ENCODE measurements at regions not wholly inside any gene's neighbourhood (a gene's known extent, or its start where the extent isn't known, plus 50 kb on each side); places are given as distances from the start of the nearest gene placed in this dataset.

GRCh38 chr1:187872550-187872949 is 1043.8 kb downstream of the PLA2G4A start:
- H3K4me3 ChIP-seq (ENCODE audit: low read depth, low read length), result no peak overlapping the region
- in situ Hi-C loops (cut with HindIII; ENCODE audit: low sequenced_read_pairs), result no loop called here
- TF ChIP-seq, protein P1, sequence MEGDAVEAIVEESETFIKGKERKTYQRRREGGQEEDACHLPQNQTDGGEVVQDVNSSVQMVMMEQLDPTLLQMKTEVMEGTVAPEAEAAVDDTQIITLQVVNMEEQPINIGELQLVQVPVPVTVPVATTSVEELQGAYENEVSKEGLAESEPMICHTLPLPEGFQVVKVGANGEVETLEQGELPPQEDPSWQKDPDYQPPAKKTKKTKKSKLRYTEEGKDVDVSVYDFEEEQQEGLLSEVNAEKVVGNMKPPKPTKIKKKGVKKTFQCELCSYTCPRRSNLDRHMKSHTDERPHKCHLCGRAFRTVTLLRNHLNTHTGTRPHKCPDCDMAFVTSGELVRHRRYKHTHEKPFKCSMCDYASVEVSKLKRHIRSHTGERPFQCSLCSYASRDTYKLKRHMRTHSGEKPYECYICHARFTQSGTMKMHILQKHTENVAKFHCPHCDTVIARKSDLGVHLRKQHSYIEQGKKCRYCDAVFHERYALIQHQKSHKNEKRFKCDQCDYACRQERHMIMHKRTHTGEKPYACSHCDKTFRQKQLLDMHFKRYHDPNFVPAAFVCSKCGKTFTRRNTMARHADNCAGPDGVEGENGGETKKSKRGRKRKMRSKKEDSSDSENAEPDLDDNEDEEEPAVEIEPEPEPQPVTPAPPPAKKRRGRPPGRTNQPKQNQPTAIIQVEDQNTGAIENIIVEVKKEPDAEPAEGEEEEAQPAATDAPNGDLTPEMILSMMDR (IDR thresholded peaks at IDR 0.05; ENCODE audit: low read depth, low read length, missing control alignments), result no peak
- DNase-seq (ENCODE audit: low read depth), result no peak

- DNase-seq (ENCODE audit: low read depth), result no peak
- TF ChIP-seq, protein P1 (IDR thresholded peaks at IDR 0.05; ENCODE audit: low read depth, low read length, missing control alignments), result no peak
- no peak overlapping the region for H3K4me3 ChIP-seq (ENCODE audit: low read depth, low read length)
- in situ Hi-C loops (cut with HindIII; ENCODE audit: low sequenced_read_pairs), result no loop called here
These were observed 1044.4 kb downstream of the PLA2G4A start for GRCh38 chr1:187873126-187873525.

DNA sequence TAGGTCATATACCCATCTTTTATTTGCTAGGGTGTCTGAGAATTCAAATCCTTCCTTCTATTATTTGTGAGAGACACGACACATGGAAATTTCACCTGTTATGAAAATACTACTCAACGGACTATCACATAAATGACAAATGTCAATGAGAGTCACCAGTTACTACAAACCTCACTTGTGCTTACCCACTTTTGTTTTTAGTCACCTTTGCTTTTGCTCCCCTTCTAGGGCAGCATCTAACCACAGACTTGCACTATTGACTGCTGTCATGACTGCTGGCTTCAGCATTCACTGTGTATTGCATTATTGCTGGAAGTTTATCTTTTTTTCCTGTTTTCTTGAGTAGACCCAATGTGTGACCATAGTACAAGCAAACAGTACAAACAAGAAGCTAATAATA is 1048.0 kb downstream of the PLA2G4A start:
- DNase-seq (ENCODE audit: low read depth), result no peak
- TF ChIP-seq, protein P1 (IDR thresholded peaks at IDR 0.05; ENCODE audit: low read depth, low read length, missing control alignments), result no peak
- in situ Hi-C loops (cut with HindIII; ENCODE audit: low sequenced_read_pairs), result no loop called here
- H3K4me3 ChIP-seq (ENCODE audit: low read depth, low read length), result no peak overlapping the region

- DNase-seq (ENCODE audit: low read depth), result no peak
- TF ChIP-seq, protein P1 (IDR thresholded peaks at IDR 0.05; ENCODE audit: low read depth, low read length, missing control alignments), result no peak
- in situ Hi-C loops (cut with HindIII; ENCODE audit: low sequenced_read_pairs), result no loop called here
- H3K4me3 ChIP-seq (ENCODE audit: low read depth, low read length), result no peak overlapping the region
These were observed 1048.5 kb downstream of the PLA2G4A start for GRCh38 chr1:187877220-187877619.

- no peak for DNase-seq (ENCODE audit: low read depth)
- no peak overlapping the region for H3K4me3 ChIP-seq (ENCODE audit: low read depth, low read length)
- TF ChIP-seq, protein P1 (IDR thresholded peaks at IDR 0.05; ENCODE audit: low read depth, low read length, missing control alignments), result no peak
- in situ Hi-C loops (cut with HindIII; ENCODE audit: low sequenced_read_pairs), result no loop called here
These were observed 1050.1 kb downstream of the PLA2G4A start for GRCh38 chr1:187878883-187879282.

GRCh38 chr1:187883356-187883755 is 1054.6 kb downstream of the PLA2G4A start:
- TF ChIP-seq, protein P1 (IDR thresholded peaks at IDR 0.05; ENCODE audit: low read depth, low read length, missing control alignments), result no peak
- in situ Hi-C loops (cut with HindIII; ENCODE audit: low sequenced_read_pairs), result no loop called here
- no peak for DNase-seq (ENCODE audit: low read depth)
- no peak overlapping the region for H3K4me3 ChIP-seq (ENCODE audit: low read depth, low read length)
